ENCODE measurements at regions not wholly inside any gene's neighbourhood (a gene's known extent, or its start where the extent isn't known, plus 50 kb on each side); places are given as distances from the start of the nearest gene placed in this dataset.

DNA sequence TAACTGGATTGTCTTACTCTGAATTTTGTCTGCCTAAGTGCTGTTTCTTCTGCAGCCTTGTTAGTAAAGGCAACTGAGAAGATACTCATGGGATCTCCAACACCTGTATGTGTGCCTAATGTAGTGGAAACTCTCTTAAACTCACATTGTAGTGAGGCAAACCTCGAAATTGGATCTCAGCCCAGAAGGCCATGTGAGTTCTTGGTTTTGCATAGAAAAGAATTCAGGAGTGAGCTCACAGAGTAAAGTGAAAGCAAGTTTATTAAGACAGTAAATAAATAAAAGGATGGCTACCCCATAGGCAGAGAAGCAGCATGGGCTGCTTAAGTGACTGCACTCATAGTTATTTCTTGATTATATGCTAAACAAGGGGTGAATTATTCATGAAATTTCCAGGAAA is 1344.7 kb downstream of the NCAM2 start:
- H3K4me3 Mint-ChIP-seq, result no peak overlapping the region
- no peak overlapping the region for H3K27ac Mint-ChIP-seq
- H3K36me3 Mint-ChIP-seq, result no peaks in the 10 kb centered on the region
- no peaks in the 10 kb centered on the region for H3K4me1 Mint-ChIP-seq (ENCODE audit: unreplicated experiment)
- peaks cover 4% of the 10 kb centered on the region for H3K9me3 Mint-ChIP-seq
- H3K27me3 Mint-ChIP-seq, result no peaks in the 10 kb centered on the region
- DNase-seq (ENCODE audit: extremely low spot score, unreplicated experiment), result no peak
- TF ChIP-seq CTCF (conservative IDR thresholded peaks at IDR 0.05), result no peak

DNA sequence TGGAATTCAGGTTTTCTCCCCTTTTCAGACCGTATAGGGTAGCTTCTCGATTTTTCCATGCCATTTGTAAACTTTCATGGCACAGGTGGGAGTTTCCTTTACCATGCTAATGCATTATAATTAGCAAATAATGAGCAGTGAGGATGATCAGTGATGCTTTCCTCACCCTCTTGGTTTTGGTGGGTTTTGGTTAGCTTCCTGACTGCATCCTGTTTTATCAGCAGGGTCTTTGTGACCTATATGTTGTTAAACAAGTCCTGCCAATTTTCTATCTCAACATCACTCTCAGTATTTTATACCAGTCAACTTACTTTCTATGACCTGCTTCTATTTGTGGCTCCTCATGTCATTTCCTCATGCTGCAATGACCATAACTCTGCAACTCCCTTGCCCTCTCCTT is 1345.1 kb downstream of the NCAM2 start:
- H3K9me3 Mint-ChIP-seq, result peaks cover 4% of the 10 kb centered on the region
- DNase-seq (ENCODE audit: extremely low spot score, unreplicated experiment), result no peak
- H3K27ac Mint-ChIP-seq, result no peak overlapping the region
- TF ChIP-seq CTCF (conservative IDR thresholded peaks at IDR 0.05), result no peak
- no peaks in the 10 kb centered on the region for H3K36me3 Mint-ChIP-seq
- H3K27me3 Mint-ChIP-seq, result no peaks in the 10 kb centered on the region
- no peaks in the 10 kb centered on the region for H3K4me1 Mint-ChIP-seq (ENCODE audit: unreplicated experiment)
- no peak overlapping the region for H3K4me3 Mint-ChIP-seq

DNA sequence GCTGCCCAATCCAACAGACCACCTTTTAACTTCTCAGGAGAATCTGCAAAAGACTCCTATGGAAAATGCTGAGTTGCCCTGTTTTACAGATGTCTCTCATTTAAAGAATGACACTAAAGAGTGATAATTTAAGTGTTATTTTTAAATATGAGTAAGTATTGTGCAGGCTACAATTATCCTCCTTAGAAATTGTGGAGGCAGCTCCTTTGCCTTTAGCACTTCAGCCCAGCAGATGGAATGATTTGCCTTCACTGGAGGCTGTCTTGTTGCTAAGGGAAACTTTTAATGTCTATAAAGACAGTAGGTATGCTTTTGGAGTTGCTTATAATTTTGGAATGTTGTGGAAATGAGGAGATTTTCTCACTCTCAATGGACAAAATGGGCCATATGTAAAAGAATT is 1345.5 kb downstream of the NCAM2 start:
- H3K4me1 Mint-ChIP-seq (ENCODE audit: unreplicated experiment), result no peaks in the 10 kb centered on the region
- peaks cover 4% of the 10 kb centered on the region for H3K9me3 Mint-ChIP-seq
- no peak for TF ChIP-seq CTCF (conservative IDR thresholded peaks at IDR 0.05)
- no peaks in the 10 kb centered on the region for H3K27me3 Mint-ChIP-seq
- H3K27ac Mint-ChIP-seq, result no peak overlapping the region
- H3K4me3 Mint-ChIP-seq, result no peak overlapping the region
- no peaks in the 10 kb centered on the region for H3K36me3 Mint-ChIP-seq
- no peak for DNase-seq (ENCODE audit: extremely low spot score, unreplicated experiment)

- Mint-ChIP-seq H3K4me3 (no peak overlapping the region), H3K27ac (no peak overlapping the region), H3K4me1 (ENCODE audit: unreplicated experiment) (no peaks in the 10 kb centered on the region), H3K36me3 (no peaks in the 10 kb centered on the region), H3K9me3 (peaks cover 4% of the 10 kb centered on the region), H3K27me3 (no peaks in the 10 kb centered on the region)
- no peak for TF ChIP-seq CTCF (conservative IDR thresholded peaks at IDR 0.05)
- no peak for DNase-seq (ENCODE audit: extremely low spot score, unreplicated experiment)
These were observed 1347.4 kb downstream of the NCAM2 start for GRCh38 chr21:22345624-22346023.

DNA sequence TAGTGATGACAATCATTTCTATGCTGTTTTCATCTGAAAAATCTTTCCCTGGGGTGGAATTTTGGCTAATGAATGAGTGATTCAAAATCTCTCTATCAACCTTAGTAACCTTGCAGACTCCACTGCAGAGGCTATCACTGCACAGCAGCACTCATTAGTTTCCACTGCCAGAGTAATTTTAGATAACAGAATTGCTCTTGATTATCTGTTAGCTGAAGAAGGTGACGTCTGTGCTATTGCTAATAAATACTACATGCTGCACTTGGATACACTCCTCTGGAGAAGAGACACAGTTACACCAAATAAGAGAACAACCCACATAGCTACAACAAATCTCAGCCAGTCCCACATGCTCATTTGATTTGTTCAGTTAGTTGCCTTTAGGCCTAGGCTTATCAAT is 1348.4 kb downstream of the NCAM2 start:
- no peak for TF ChIP-seq CTCF (conservative IDR thresholded peaks at IDR 0.05)
- no peaks in the 10 kb centered on the region for H3K36me3 Mint-ChIP-seq
- no peaks in the 10 kb centered on the region for H3K4me1 Mint-ChIP-seq (ENCODE audit: unreplicated experiment)
- H3K27me3 Mint-ChIP-seq, result no peaks in the 10 kb centered on the region
- DNase-seq (ENCODE audit: extremely low spot score, unreplicated experiment), result no peak
- no peak overlapping the region for H3K27ac Mint-ChIP-seq
- H3K4me3 Mint-ChIP-seq, result no peak overlapping the region
- no peaks in the 10 kb centered on the region for H3K9me3 Mint-ChIP-seq

- Mint-ChIP-seq H3K36me3 (no peaks in the 10 kb centered on the region), H3K4me3 (no peak overlapping the region), H3K27ac (no peak overlapping the region), H3K9me3 (no peaks in the 10 kb centered on the region), H3K4me1 (ENCODE audit: unreplicated experiment) (no peaks in the 10 kb centered on the region), H3K27me3 (no peaks in the 10 kb centered on the region)
- DNase-seq (ENCODE audit: extremely low spot score, unreplicated experiment), result no peak
- TF ChIP-seq CTCF (conservative IDR thresholded peaks at IDR 0.05), result no peak
These were observed 1352.9 kb downstream of the NCAM2 start for GRCh38 chr21:22351076-22351475.

Data from type B pancreatic cell (in vitro differentiated cells).